ENCODE measurements at regions not wholly inside any gene's neighbourhood (a gene's known extent, or its start where the extent isn't known, plus 50 kb on each side); places are given as distances from the start of the nearest gene placed in this dataset.
A peak's percentile ranks its signal among the peaks of the same experiment; 100 is the strongest.
"Not testable (repeated sequence)": the region's sequence is repeated elsewhere in the genome, so short reads cannot be mapped to it uniquely, and the experiment has no call there.

DNA sequence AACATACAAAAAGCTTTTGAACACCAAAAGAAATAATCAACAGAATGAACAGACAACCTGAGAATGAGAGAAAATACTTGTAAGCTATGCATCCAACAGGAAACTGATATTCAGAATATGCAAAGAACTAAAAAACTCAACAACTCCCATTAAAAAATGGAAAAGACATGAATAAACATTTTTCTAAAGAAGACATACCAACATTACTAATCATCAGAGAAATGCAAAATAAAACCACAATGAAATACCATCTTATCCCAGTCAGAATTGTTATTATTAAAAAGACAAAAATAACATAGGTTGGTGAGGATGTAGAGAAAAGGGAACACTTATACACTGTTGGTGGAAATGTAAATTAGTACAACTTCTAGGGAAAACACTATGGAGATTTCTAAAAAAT is 1161.9 kb downstream of the PCDH19 start:
- Mint-ChIP-seq H3K9me3 (peaks cover 0 to 3% (median 0%) of the 10 kb centered on the region in 7 donors), H3K4me3 (no peak overlapping the region), H3K36me3 (no peaks in the 10 kb centered on the region), H3K4me1 (no peaks in the 10 kb centered on the region), H3K27me3 (ENCODE audit: low read depth in 3 of 3) (no peaks in the 10 kb centered on the region), H3K27ac (no peak overlapping the region)
- H3K9ac ChIP-seq (ENCODE audit: insufficient read depth, low read length, poor library complexity, severe bottlenecking), result no peak overlapping the region
- no peaks in the 10 kb centered on the region for H3K79me2 ChIP-seq (ENCODE audit: insufficient read depth, low read length)
- no peak overlapping the region for H3K27ac ChIP-seq (ENCODE audit: low read depth in 1 of 2, low read length in 2 of 2)
- intact Hi-C loops (cut with micrococcal nuclease), result no loop called here
- DNase-seq, result no peak
- H2AFZ ChIP-seq (ENCODE audit: insufficient read depth, low read depth, low read length, poor library complexity, severe bottlenecking), result no peak overlapping the region
- TF ChIP-seq, protein P1, sequence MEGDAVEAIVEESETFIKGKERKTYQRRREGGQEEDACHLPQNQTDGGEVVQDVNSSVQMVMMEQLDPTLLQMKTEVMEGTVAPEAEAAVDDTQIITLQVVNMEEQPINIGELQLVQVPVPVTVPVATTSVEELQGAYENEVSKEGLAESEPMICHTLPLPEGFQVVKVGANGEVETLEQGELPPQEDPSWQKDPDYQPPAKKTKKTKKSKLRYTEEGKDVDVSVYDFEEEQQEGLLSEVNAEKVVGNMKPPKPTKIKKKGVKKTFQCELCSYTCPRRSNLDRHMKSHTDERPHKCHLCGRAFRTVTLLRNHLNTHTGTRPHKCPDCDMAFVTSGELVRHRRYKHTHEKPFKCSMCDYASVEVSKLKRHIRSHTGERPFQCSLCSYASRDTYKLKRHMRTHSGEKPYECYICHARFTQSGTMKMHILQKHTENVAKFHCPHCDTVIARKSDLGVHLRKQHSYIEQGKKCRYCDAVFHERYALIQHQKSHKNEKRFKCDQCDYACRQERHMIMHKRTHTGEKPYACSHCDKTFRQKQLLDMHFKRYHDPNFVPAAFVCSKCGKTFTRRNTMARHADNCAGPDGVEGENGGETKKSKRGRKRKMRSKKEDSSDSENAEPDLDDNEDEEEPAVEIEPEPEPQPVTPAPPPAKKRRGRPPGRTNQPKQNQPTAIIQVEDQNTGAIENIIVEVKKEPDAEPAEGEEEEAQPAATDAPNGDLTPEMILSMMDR (IDR thresholded peaks at IDR 0.05), result no peak
- no peaks in the 10 kb centered on the region for H3K27me3 ChIP-seq (ENCODE audit: control insufficient read depth in 2 of 2, insufficient read depth in 2 of 2, low read length in 2 of 2)
- no peaks in the 10 kb centered on the region for H3K4me1 ChIP-seq (ENCODE audit: control insufficient read depth in 1 of 2, insufficient read depth in 2 of 2, low read length in 2 of 2)
- no peak overlapping the region for H3K4me2 ChIP-seq (replicated peaks; ENCODE audit: extremely low read depth, low read length, poor library complexity, severe bottlenecking)
- H4K20me1 ChIP-seq (ENCODE audit: insufficient read depth, low read length), result no peaks in the 10 kb centered on the region
- H3K36me3 ChIP-seq (replicated peaks in 1 of 2; ENCODE audit: control insufficient read depth in 1 of 2, insufficient read depth in 2 of 2, low read length in 2 of 2), result no peaks in the 10 kb centered on the region
- no peaks in the 10 kb centered on the region for H3K9me3 ChIP-seq (replicated peaks in 1 of 2; ENCODE audit: control insufficient read depth in 1 of 2, insufficient read depth in 1 of 2, low read length in 2 of 2)
- H3K4me3 ChIP-seq (replicated peaks in 1 of 3; ENCODE audit: low read depth in 2 of 3, low read length in 3 of 3), result no peak overlapping the region

GRCh38 chrX:99242001-99242400 is 1168.1 kb downstream of the PCDH19 start:
- no peak overlapping the region for H3K4me3 ChIP-seq (replicated peaks in 1 of 3; ENCODE audit: low read depth in 2 of 3, low read length in 3 of 3)
- no peaks in the 10 kb centered on the region for H3K4me1 ChIP-seq (ENCODE audit: control insufficient read depth in 1 of 2, insufficient read depth in 2 of 2, low read length in 2 of 2)
- TF ChIP-seq, protein P1 (IDR thresholded peaks at IDR 0.05), result no peak
- H4K20me1 ChIP-seq (ENCODE audit: insufficient read depth, low read length), result no peaks in the 10 kb centered on the region
- WGBS (ENCODE audit: insufficient coverage), result 90% methylated on average over 4 of the region's 4 CpGs
- H2AFZ ChIP-seq (ENCODE audit: insufficient read depth, low read depth, low read length, poor library complexity, severe bottlenecking), result no peak overlapping the region
- Mint-ChIP-seq H3K27ac (no peak overlapping the region), H3K9me3 (peaks cover 0 to 2% (median 0%) of the 10 kb centered on the region in 7 donors), H3K36me3 (no peaks in the 10 kb centered on the region), H3K27me3 (ENCODE audit: low read depth in 3 of 3) (no peaks in the 10 kb centered on the region), H3K4me3 (no peak overlapping the region), H3K4me1 (no peaks in the 10 kb centered on the region)
- H3K27me3 ChIP-seq (ENCODE audit: control insufficient read depth in 2 of 2, insufficient read depth in 2 of 2, low read length in 2 of 2), result no peaks in the 10 kb centered on the region
- intact Hi-C loops (cut with micrococcal nuclease), result no loop called here
- no peaks in the 10 kb centered on the region for H3K79me2 ChIP-seq (ENCODE audit: insufficient read depth, low read length)
- H3K36me3 ChIP-seq (replicated peaks in 1 of 2; ENCODE audit: control insufficient read depth in 1 of 2, insufficient read depth in 2 of 2, low read length in 2 of 2), result no peaks in the 10 kb centered on the region
- no peak overlapping the region for H3K27ac ChIP-seq (ENCODE audit: low read depth in 1 of 2, low read length in 2 of 2)
- no peak overlapping the region for H3K4me2 ChIP-seq (replicated peaks; ENCODE audit: extremely low read depth, low read length, poor library complexity, severe bottlenecking)
- DNase-seq, result no peak
- H3K9me3 ChIP-seq (replicated peaks in 1 of 2; ENCODE audit: control insufficient read depth in 1 of 2, insufficient read depth in 1 of 2, low read length in 2 of 2), result no peaks in the 10 kb centered on the region
- no peak overlapping the region for H3K9ac ChIP-seq (ENCODE audit: insufficient read depth, low read length, poor library complexity, severe bottlenecking)

DNA sequence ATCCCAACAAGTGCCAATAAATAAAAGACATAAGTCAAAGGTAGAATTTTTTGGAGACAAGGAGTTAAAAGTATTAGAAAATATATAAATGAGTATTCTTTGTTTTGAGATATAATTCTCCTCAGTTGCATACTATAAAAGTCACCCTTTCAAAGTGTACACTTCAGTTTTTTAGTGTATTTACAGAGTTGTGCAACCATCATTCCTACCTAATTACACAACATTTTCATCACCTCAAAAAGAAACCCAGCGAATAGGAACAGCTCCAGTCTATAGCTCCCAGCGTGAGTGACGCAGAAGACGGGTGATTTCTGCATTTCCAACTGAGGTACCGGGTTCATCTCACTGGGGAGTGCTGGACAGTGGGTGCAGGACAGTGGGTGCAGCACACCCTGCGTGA is 1175.7 kb downstream of the PCDH19 start:
- H3K9me3 ChIP-seq (replicated peaks in 1 of 2; ENCODE audit: control insufficient read depth in 1 of 2, insufficient read depth in 1 of 2, low read length in 2 of 2); H3K4me2 ChIP-seq (replicated peaks; ENCODE audit: extremely low read depth, low read length, poor library complexity, severe bottlenecking); H3K27ac ChIP-seq (ENCODE audit: low read depth in 1 of 2, low read length in 2 of 2); DNase-seq; H3K4me1 Mint-ChIP-seq; H4K20me1 ChIP-seq (ENCODE audit: insufficient read depth, low read length); H3K36me3 ChIP-seq (replicated peaks in 1 of 2; ENCODE audit: control insufficient read depth in 1 of 2, insufficient read depth in 2 of 2, low read length in 2 of 2); H3K4me1 ChIP-seq (ENCODE audit: control insufficient read depth in 1 of 2, insufficient read depth in 2 of 2, low read length in 2 of 2); H3K4me3 Mint-ChIP-seq; H3K27me3 ChIP-seq (ENCODE audit: control insufficient read depth in 2 of 2, insufficient read depth in 2 of 2, low read length in 2 of 2); H3K4me3 ChIP-seq (replicated peaks in 1 of 3; ENCODE audit: low read depth in 2 of 3, low read length in 3 of 3); H3K27me3 Mint-ChIP-seq (ENCODE audit: low read depth in 3 of 3); H3K36me3 Mint-ChIP-seq; H3K79me2 ChIP-seq (ENCODE audit: insufficient read depth, low read length); H3K9ac ChIP-seq (ENCODE audit: insufficient read depth, low read length, poor library complexity, severe bottlenecking); intact Hi-C loops (cut with micrococcal nuclease); H2AFZ ChIP-seq (ENCODE audit: insufficient read depth, low read depth, low read length, poor library complexity, severe bottlenecking): not testable (repeated sequence)
- no CpG with 5 or more reads among the region's 6 CpGs for WGBS (ENCODE audit: insufficient coverage)
- peak overlapping the region in 1 of 7 donors; percentile 34 for H3K27ac Mint-ChIP-seq
- peaks cover 0 to 12% (median 4%) of the 10 kb centered on the region in 7 donors for H3K9me3 Mint-ChIP-seq
